Neural progenitor cell (in vitro differentiated cells): ENCODE measurements at regions not wholly inside any gene's neighbourhood (a gene's known extent, or its start where the extent isn't known, plus 50 kb on each side); places are given as distances from the start of the nearest gene placed in this dataset.

ENCODE experiments used
- EZH2 ChIP-seq: fragments of 200-600 bp; sonication (generic); IDR thresholded peaks from 2 replicates; pipeline ENCODE4 v1.6.1; 2017; ENCODE audit warnings: antibody characterized with exemption, mild to moderate bottlenecking, moderate library complexity
- EZH2phosphoT487 ChIP-seq: fragments of 200-600 bp; sonication (generic); IDR thresholded peaks from 2 replicates; pipeline ENCODE4 v1.6.1; 2017; ENCODE audit warnings: antibody characterized with exemption
- TF ChIP-seq, protein P1 (sequence below): fragments of 200-600 bp; sonication (generic); IDR thresholded peaks from 2 replicates; pipeline ENCODE4 v1.5.1; 2017; ENCODE audit warnings: antibody characterized with exemption, mild to moderate bottlenecking

DNA sequence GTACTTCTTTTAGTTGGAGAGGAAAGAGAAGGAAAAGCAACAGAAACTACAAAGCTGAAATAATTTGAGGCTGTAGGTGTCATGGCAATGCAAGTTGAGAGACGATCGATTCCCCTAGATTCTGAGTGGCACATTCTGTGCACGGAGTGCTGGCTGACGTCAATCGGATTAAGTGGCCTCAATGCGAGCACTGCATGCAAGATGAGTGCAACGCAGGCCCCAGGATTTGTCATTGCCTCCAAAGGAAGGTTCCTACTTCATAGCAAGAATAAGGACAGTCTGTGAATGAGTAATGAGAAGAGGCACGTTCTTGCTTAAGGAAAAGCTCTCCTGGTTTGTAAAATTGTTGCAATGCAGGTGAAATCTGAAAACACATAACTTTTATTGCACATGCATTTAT is 892.4 kb downstream of the KCNA4 start:
- TF ChIP-seq EZH2 (no peak), EZH2phosphoT487 (no peak)
- TF ChIP-seq, protein P1, sequence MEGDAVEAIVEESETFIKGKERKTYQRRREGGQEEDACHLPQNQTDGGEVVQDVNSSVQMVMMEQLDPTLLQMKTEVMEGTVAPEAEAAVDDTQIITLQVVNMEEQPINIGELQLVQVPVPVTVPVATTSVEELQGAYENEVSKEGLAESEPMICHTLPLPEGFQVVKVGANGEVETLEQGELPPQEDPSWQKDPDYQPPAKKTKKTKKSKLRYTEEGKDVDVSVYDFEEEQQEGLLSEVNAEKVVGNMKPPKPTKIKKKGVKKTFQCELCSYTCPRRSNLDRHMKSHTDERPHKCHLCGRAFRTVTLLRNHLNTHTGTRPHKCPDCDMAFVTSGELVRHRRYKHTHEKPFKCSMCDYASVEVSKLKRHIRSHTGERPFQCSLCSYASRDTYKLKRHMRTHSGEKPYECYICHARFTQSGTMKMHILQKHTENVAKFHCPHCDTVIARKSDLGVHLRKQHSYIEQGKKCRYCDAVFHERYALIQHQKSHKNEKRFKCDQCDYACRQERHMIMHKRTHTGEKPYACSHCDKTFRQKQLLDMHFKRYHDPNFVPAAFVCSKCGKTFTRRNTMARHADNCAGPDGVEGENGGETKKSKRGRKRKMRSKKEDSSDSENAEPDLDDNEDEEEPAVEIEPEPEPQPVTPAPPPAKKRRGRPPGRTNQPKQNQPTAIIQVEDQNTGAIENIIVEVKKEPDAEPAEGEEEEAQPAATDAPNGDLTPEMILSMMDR, result no peak
